Activated naive CD8-positive, alpha-beta T cell treated with anti-CD3 and anti-CD28 coated beads for 36 hours (primary cell): ENCODE measurements at regions not wholly inside any gene's neighbourhood (a gene's known extent, or its start where the extent isn't known, plus 50 kb on each side); places are given as distances from the start of the nearest gene placed in this dataset.

Experiments used
- DNase-seq: peaks from one replicate; pipeline ENCODE4 v3.0.0; 2021
- H3K27ac Mint-ChIP-seq: one replicate; pipeline ENCODE4 v1.8.0; 2022; ENCODE audit warnings: mild to moderate bottlenecking, moderate library complexity, mixed read lengths
- H3K27me3 Mint-ChIP-seq: one replicate; pipeline ENCODE4 v1.8.0; 2022; ENCODE audit warnings: mild to moderate bottlenecking, mixed read lengths
- H3K36me3 Mint-ChIP-seq: one replicate; pipeline ENCODE4 v1.8.0; 2021; ENCODE audit warnings: mild to moderate bottlenecking, mixed read lengths
- H3K4me1 Mint-ChIP-seq: one replicate; pipeline ENCODE4 v1.8.0; 2021; ENCODE audit warnings: mixed read lengths
- H3K4me3 Mint-ChIP-seq: one replicate; pipeline ENCODE4 v1.8.0; 2022; ENCODE audit warnings: mild to moderate bottlenecking, moderate library complexity, mixed read lengths
- H3K9me3 Mint-ChIP-seq: one replicate; pipeline ENCODE4 v1.8.0; 2022; ENCODE audit warnings: mixed read lengths

DNA sequence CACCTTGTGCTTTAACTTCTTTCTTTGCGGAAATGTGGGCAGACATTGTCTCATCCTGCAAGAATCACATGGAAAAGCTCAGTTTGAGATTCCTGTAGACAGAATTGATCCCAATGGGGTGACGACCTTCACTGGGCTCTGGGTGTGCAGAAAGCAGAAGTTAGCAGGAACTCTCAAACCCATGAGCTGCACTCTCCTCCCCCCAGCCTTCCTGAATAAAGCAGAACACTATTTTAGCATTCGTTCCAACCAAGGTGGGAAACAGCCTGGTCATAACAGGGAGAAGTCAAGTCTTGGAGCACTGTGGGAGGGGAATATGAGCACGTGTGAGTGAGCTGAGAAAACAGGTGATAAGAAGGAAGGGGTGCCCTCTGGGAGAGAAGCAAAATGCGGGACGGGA lies 87.4 kb upstream of the FER start:
- H3K27ac Mint-ChIP-seq, result no peak overlapping the region
- peaks cover 3% of the 10 kb centered on the region for H3K27me3 Mint-ChIP-seq
- no peak for DNase-seq
- H3K4me3 Mint-ChIP-seq, result no peak overlapping the region
- no peaks in the 10 kb centered on the region for H3K36me3 Mint-ChIP-seq
- H3K9me3 Mint-ChIP-seq, result no peaks in the 10 kb centered on the region
- H3K4me1 Mint-ChIP-seq, result no peaks in the 10 kb centered on the region

DNA sequence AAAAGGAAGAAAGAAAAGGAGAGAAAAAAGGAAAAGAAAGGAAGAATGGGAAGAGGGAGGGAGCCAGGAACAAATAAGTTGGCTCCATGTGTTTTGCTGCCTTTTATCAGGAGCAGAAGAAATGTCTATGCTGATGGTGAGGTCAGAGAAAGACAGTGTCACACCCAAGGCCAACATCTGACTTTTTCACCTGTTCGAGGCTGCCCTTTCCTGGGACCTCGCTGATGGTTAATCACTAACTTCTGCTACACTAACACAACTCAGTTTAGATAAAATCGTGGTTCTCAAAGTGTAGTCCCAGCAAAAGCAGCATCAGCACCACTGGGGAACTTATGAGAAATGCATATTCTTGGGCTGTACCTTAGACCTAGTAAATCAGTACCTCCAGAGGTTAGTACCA lies 88.2 kb upstream of the FER start:
- no peak overlapping the region for H3K27ac Mint-ChIP-seq
- H3K4me1 Mint-ChIP-seq, result no peaks in the 10 kb centered on the region
- no peaks in the 10 kb centered on the region for H3K9me3 Mint-ChIP-seq
- H3K36me3 Mint-ChIP-seq, result no peaks in the 10 kb centered on the region
- H3K4me3 Mint-ChIP-seq, result no peak overlapping the region
- no peak for DNase-seq
- H3K27me3 Mint-ChIP-seq, result peaks cover 3% of the 10 kb centered on the region

DNA sequence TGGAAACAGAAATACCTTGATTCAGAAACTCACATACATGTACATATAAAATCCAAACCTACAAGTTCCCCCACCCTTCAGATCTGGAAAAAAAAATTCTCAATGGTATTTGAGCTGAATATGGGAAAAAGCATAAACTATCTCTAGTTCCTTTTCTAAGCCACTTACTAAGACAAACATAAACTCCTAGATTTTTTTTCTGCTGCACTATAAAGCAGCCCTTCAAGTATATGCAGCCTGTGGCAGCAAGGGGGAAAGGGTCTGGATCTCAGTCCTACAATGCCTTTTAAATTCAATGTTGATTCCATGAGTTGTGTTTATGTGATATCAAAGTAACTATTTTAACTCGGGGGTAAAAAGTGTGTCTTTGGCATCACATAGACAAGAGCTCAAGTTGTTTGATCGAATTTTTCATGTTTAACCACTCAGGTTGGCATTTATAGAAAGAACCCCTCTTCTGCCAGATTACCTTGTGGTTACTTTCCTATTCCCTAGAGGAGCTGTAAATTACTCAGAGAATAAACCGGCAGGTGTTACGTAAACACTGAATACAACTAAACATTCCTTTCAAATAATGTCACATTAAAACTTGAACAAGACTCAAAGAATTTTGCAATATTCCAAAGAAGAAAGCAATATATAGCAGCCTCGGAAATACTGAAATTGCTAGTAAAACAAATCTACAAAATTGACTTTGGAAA lies 91.8 kb upstream of the FER start:
- H3K4me1 Mint-ChIP-seq, result no peaks in the 10 kb centered on the region
- H3K36me3 Mint-ChIP-seq, result no peaks in the 10 kb centered on the region
- H3K27ac Mint-ChIP-seq, result no peak overlapping the region
- H3K9me3 Mint-ChIP-seq, result no peaks in the 10 kb centered on the region
- H3K4me3 Mint-ChIP-seq, result no peak overlapping the region
- peaks cover 3% of the 10 kb centered on the region for H3K27me3 Mint-ChIP-seq
- DNase-seq, result no peak

DNA sequence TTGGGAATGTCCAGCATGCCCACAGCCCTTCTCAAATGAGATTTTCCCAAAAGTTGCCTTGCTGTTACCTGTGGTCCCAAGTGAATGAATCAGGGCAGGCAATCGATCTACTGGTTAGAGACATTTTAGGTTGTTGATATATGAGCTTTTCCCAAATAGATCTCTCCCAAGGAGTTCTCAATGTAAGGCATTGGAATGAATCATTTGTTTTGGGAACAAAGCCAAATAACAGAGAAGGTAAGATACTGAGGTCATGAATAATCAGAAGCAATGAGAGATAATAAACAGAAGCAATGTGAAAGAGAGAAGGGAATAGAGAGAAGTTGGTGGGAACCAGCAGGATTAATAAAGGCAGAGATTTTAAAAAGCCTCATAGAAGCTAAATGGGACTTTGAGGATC lies 93.6 kb upstream of the FER start:
- H3K4me3 Mint-ChIP-seq, result no peak overlapping the region
- peaks cover 5% of the 10 kb centered on the region for H3K27me3 Mint-ChIP-seq
- DNase-seq, result no peak
- H3K27ac Mint-ChIP-seq, result no peak overlapping the region
- H3K9me3 Mint-ChIP-seq, result no peaks in the 10 kb centered on the region
- H3K36me3 Mint-ChIP-seq, result no peaks in the 10 kb centered on the region
- no peaks in the 10 kb centered on the region for H3K4me1 Mint-ChIP-seq

DNA sequence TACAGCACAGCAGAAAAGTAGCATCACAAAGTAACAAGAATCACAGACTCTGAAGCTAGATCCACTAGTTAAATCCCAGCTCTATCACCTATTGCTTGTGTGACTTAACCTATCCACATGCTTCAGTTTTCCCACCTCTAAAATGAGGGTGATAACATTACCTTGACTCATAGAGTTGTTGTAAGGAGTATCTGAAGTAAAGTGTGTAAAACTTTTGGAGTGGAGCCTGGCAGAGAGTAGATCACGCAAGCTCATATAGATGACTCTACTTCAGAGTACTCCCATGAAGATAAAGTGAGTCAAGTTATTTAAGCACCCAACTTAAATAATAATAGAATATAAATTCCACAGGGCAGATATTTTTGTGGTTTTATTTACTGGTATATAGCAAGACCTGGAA lies 94.5 kb upstream of the FER start:
- H3K4me1 Mint-ChIP-seq, result no peaks in the 10 kb centered on the region
- H3K9me3 Mint-ChIP-seq, result no peaks in the 10 kb centered on the region
- no peak overlapping the region for H3K27ac Mint-ChIP-seq
- no peaks in the 10 kb centered on the region for H3K36me3 Mint-ChIP-seq
- DNase-seq, result no peak
- H3K4me3 Mint-ChIP-seq, result no peak overlapping the region
- H3K27me3 Mint-ChIP-seq, result peaks cover 6% of the 10 kb centered on the region

DNA sequence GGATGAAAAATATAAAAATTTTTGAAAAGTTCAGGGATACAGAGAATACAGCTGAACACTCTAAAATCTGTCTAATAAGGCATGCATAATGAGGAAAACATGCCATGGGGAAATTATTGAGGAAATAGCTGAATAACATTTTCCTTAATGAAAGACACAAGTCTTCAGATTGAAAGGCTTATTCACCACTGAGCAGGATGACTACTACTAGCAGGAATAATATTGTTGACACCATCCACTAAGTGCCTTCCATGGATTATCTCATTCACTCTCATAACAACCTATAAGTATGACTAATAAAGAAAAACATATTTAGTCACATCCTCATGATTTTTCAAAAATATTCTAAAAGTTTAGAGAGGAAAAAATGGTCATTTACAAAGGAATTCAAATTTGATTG lies 96.7 kb upstream of the FER start:
- no peak overlapping the region for H3K4me3 Mint-ChIP-seq
- H3K27me3 Mint-ChIP-seq, result peaks cover 6% of the 10 kb centered on the region
- no peaks in the 10 kb centered on the region for H3K4me1 Mint-ChIP-seq
- H3K9me3 Mint-ChIP-seq, result peaks cover 6% of the 10 kb centered on the region
- no peak for DNase-seq
- H3K27ac Mint-ChIP-seq, result no peak overlapping the region
- H3K36me3 Mint-ChIP-seq, result peaks cover 4% of the 10 kb centered on the region

DNA sequence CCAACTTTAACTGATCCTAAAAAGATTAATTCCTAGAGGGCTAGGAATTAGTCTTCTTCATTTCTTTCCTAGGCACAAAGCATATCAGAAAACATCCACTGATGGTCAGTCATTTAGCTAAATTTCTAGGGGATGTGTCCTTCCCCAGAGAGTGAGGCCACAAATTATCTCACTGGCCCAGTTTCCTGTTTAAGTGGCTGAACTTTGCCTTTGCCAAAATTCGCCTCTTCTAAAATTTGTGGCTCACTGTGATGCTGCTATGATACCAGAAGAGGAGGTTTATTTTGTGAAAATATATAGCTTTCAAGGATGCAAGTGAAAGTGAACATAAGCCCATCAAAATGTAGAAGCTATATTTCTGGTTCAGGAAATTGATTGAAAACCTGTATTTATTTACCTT lies 98.1 kb upstream of the FER start:
- Mint-ChIP-seq H3K9me3 (peaks cover 6% of the 10 kb centered on the region), H3K4me1 (no peaks in the 10 kb centered on the region), H3K27me3 (peaks cover 6% of the 10 kb centered on the region), H3K27ac (no peak overlapping the region), H3K4me3 (no peak overlapping the region), H3K36me3 (peaks cover 4% of the 10 kb centered on the region)
- DNase-seq, result no peak

DNA sequence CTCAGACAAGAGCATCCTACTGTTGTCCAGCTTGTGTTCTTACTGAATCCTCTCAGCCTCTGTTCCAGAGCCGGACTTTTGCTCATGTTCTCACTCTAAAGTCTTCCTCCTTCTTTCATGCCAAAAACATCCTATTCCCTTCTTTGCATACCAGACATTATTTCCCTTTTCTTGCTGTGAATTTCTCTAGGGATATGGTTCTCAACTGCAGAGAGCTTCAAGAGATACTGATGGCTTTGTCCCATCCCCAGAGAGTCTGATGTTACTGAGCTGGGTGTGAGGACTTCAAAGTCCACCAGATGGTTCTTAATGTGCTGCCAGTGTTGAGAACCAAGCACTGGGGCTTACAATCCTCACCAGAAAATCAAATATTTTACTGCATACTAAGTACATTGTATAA lies 98.6 kb upstream of the FER start:
- H3K4me1 Mint-ChIP-seq, result no peaks in the 10 kb centered on the region
- H3K4me3 Mint-ChIP-seq, result no peak overlapping the region
- H3K9me3 Mint-ChIP-seq, result peaks cover 6% of the 10 kb centered on the region
- no peak overlapping the region for H3K27ac Mint-ChIP-seq
- H3K36me3 Mint-ChIP-seq, result peaks cover 4% of the 10 kb centered on the region
- DNase-seq, result no peak
- peaks cover 6% of the 10 kb centered on the region for H3K27me3 Mint-ChIP-seq

DNA sequence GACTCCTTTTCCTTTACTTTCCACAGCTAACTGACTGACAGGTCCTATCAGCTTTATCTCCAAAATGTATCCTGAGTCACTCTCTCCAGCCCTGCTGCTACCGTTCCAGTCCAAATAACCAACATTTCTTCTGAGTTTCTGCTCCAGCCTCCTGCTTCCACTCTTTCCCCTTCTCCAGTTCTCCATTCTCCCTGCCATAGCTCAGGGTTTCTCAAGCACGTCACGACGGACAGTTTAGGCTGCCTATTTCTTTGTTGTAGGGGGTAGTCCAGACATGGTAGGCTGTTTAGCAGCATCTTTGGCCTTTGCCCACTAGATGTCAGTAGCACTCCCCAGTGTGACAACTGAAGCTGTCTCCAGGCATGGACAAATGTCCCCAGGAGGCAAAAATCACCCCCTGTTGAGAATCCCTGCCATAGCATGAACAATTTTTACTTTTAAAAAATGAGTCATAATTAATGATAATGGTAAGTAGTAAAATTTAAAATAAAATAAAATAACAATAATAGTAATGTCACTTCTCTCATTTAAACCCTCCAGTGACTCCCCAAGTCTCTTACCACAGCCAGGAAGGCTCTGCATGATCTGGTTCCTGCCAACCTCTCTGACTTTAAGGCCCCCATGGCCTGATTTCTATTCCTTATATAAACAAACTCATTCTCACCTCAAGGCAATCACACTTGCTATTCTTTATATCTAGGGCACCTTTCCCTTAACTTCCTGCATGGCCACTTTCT lies 105.4 kb upstream of the FER start:
- Mint-ChIP-seq H3K27ac (no peak overlapping the region), H3K4me3 (peak overlapping the region; percentile 52), H3K9me3 (peaks cover 6% of the 10 kb centered on the region), H3K36me3 (peaks cover 4% of the 10 kb centered on the region), H3K27me3 (peaks cover 10% of the 10 kb centered on the region), H3K4me1 (peaks cover 4% of the 10 kb centered on the region)
- DNase-seq, result peak; percentile 40

DNA sequence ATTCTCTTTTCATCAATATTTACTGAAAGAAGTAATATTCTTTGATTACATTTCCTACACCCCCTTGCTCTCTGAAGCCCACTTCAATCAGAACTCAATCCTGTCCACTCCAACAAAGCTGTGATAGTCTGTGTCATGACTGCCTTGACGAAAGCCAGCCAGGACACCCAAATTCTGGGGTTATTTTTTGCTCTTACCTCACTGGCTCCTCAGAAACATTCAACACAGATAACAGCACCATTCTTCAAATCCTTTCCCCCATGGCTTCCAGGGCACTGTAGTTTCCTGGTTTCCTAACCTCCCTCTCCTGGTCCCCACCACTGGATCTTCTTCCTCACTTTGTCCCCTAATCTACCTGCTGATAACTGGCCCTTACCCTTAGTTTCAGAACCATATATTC lies 106.1 kb upstream of the FER start:
- peaks cover 10% of the 10 kb centered on the region for H3K27me3 Mint-ChIP-seq
- no peaks in the 10 kb centered on the region for H3K36me3 Mint-ChIP-seq
- H3K4me1 Mint-ChIP-seq, result peaks cover 4% of the 10 kb centered on the region
- H3K27ac Mint-ChIP-seq, result no peak overlapping the region
- no peak overlapping the region for H3K4me3 Mint-ChIP-seq
- DNase-seq, result no peak
- H3K9me3 Mint-ChIP-seq, result peaks cover under 1% of the 10 kb centered on the region

DNA sequence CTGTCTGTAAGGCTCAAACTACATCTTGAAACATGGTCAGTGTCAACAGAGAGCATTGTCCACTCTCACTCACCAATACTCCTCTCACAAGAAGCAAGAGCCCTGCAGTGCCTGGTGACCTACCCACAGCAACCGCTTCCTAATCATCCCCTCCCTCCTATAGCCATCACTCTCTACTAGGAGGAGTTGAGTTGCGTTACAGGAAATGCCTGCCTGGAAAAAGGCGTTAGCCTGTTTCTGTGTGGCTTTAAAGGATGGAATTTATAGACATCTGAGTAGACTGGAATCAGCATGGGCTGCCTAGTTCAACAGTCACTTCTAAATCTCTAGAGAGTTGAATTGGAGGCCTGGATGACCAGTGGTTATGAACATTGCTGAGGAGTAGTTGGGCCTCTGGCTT lies 108.3 kb upstream of the FER start:
- Mint-ChIP-seq H3K27me3 (peaks cover 16% of the 10 kb centered on the region), H3K4me3 (no peak overlapping the region), H3K27ac (no peak overlapping the region), H3K9me3 (no peaks in the 10 kb centered on the region), H3K36me3 (no peaks in the 10 kb centered on the region), H3K4me1 (peaks cover 8% of the 10 kb centered on the region)
- no peak for DNase-seq

DNA sequence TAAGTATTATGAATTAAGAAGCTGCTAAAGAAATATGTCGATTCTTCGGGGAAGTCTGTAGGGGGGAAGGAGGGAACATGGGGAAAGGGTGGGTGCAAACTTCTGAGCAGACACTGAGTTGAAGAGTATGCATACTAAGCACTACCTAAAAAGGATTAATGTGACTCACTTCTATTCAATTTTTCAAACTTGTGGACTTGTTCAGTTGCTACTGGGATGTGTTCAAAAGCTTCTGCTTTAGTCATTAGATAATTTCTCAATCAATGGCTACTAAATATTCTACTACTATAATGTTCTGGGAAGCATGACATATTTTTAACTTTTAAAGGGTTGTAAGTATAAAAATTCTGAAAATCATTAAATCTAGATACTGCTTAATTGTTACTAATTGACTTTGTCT lies 109.7 kb upstream of the FER start:
- Mint-ChIP-seq H3K4me1 (peaks cover 8% of the 10 kb centered on the region), H3K9me3 (no peaks in the 10 kb centered on the region), H3K4me3 (no peak overlapping the region)

DNA sequence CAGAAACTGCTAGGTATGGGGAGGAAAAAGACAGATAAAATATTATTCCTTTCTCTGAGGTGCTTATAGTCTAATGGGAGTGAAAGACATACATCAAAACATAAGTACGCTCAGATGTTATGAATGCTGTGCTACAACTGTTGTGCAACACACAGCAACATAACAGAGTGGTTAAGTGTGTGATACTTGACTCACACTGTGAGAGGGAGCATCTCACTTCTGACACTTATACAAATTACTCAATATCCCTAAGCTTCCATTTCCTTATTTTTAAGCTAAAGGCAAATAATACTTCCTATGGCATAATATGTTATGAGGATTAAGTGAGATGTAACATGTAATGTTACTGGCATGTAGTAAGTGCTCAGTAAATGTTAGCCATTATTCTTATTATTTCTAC lies 110.6 kb upstream of the FER start:
- H3K27ac Mint-ChIP-seq, result no peak overlapping the region
- no peak for DNase-seq
- no peaks in the 10 kb centered on the region for H3K9me3 Mint-ChIP-seq
- H3K27me3 Mint-ChIP-seq, result peaks cover 14% of the 10 kb centered on the region
- H3K4me3 Mint-ChIP-seq, result no peak overlapping the region
- peaks cover 6% of the 10 kb centered on the region for H3K4me1 Mint-ChIP-seq
- H3K36me3 Mint-ChIP-seq, result no peaks in the 10 kb centered on the region

More for the DNA sequence above, 109.7 kb upstream of the FER start:
- Mint-ChIP-seq H3K27ac (no peak overlapping the region), H3K27me3 (peaks cover 16% of the 10 kb centered on the region), H3K36me3 (no peaks in the 10 kb centered on the region)
- no peak for DNase-seq

DNA sequence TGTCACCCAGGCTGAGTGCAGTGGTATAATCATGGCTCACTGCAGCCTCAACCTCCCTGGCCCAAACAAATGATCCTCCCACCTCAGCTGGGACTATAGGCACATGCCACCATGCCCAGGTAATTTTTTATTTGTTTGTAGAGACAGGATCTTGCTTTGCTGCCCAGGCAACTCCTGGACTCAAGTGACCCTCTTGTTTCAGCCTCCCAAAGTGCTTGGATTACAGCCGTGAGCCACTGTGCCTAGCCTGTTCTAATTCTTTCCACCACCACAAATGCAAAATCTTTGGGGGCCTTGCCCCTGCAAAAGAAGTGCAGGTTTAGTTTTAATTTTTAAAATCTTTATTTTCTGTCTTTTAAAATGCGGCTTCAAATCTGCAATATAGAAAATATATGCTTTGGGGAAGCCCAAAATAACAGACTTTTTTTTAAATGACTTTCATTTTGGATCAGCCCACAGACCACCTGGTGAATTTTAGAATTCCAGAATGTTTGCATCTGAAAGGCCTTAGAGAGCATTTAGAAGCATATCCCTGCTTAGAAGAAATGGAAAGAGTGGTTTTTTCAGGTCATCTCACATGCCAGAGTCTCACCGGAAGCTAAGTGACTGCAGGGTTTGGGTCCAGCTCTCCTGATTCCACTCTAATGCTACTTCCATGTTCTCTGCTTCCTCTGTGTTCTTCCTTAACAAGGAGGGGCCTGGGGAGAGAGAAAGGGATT lies 111.4 kb upstream of the FER start:
- Mint-ChIP-seq H3K9me3 (no peaks in the 10 kb centered on the region), H3K4me3 (no peak overlapping the region), H3K27me3 (peaks cover 7% of the 10 kb centered on the region), H3K27ac (no peak overlapping the region), H3K4me1 (peaks cover 4% of the 10 kb centered on the region), H3K36me3 (no peaks in the 10 kb centered on the region)
- no peak for DNase-seq

DNA sequence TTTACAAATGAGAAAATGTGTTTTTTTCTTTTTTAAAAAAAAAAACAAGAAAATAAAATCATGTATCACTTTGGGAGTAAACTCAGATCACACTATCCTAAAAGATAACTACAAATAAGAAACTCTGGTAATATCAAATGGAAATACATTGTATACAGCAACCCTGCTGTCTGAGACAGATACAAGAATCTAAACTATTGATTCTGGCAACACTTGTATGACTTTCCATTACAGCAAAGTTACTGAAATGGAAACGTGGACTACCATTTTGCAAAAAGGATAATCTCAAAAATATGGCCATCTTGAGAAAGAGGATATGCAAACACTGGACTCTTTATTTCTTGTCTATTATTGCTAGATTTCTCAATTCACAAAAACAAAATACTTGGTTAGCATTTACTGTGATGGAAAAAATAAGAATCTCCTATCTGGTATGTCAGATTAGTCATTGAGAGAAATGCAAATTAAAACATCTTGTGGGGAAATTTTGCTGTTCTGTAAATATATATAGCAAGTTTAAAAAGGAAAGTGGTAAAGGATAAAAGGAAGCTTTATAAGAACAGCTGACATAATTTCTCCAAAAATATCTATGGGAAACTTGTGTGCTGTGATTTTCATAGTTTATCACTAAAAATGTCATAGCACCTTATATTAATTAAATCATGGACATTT lies 112.9 kb upstream of the FER start:
- Mint-ChIP-seq H3K36me3 (no peaks in the 10 kb centered on the region), H3K4me3 (no peak overlapping the region), H3K9me3 (no peaks in the 10 kb centered on the region), H3K27me3 (peaks cover 7% of the 10 kb centered on the region), H3K27ac (no peak overlapping the region), H3K4me1 (peaks cover 4% of the 10 kb centered on the region)
- no peak for DNase-seq
